ENCODE measurements at regions not wholly inside any gene's neighbourhood (a gene's known extent, or its start where the extent isn't known, plus 50 kb on each side); places are given as distances from the start of the nearest gene placed in this dataset.

- H3K4me3 Mint-ChIP-seq, result no peak overlapping the region
These were observed 233.7 kb downstream of the SHQ1 start for GRCh38 chr3:72614394-72615074.

More at GRCh38 chr3:72614394-72615074, 233.7 kb downstream of the SHQ1 start:
- H4K20me1 ChIP-seq (replicated peaks; ENCODE audit: insufficient read depth), result no peaks in the 10 kb centered on the region
- no peaks in the 10 kb centered on the region for H3F3A ChIP-seq (replicated peaks; ENCODE audit: low read depth)
- H3K4me2 ChIP-seq, result no peak overlapping the region
- no peak for TF ChIP-seq CREB1 (CRISPR knock-in tag; IDR thresholded peaks at IDR 0.05; ENCODE audit: low read depth)
- TF ChIP-seq REST (IDR thresholded peaks at IDR 0.05; ENCODE audit: unreplicated experiment), result no peak
- no peak for TF ChIP-seq ETS1 (IDR thresholded peaks at IDR 0.05)
- no peak for TF ChIP-seq EZH2phosphoT487 (IDR thresholded peaks at IDR 0.05; ENCODE audit: unreplicated experiment)
- TF ChIP-seq CTCF (conservative IDR thresholded peaks at IDR 0.05; ENCODE audit: low read depth in 2 of 2), result no peak
- TF ChIP-seq ZNF331 (CRISPR knock-in tag; IDR thresholded peaks at IDR 0.05; ENCODE audit: low read depth), result no peak
- TF ChIP-seq EZH2 (IDR thresholded peaks at IDR 0.05; ENCODE audit: low read depth, unreplicated experiment), result no peak
- no peak for TF ChIP-seq JUNB (IDR thresholded peaks at IDR 0.05; ENCODE audit: unreplicated experiment)
- no peak for TF ChIP-seq ZNF114 (CRISPR knock-in tag; IDR thresholded peaks at IDR 0.05)
- no peak for TF ChIP-seq STAT1 (IDR thresholded peaks at IDR 0.05; ENCODE audit: unreplicated experiment)
- TF ChIP-seq ZNF462 (CRISPR knock-in tag; IDR thresholded peaks at IDR 0.05), result no peak
- H3K4me1 Mint-ChIP-seq, result peaks cover 5% of the 10 kb centered on the region; the same call in 1 of the 3 replicates
- no peaks in the 10 kb centered on the region for H3K79me2 ChIP-seq (replicated peaks; ENCODE audit: insufficient read depth)
- no peaks in the 10 kb centered on the region for H3K27me3 Mint-ChIP-seq (ENCODE audit: insufficient read depth, low read depth, poor library complexity)
- H3K9me2 ChIP-seq (ENCODE audit: insufficient read depth), result peaks cover 5% of the 10 kb centered on the region; the same call in 1 of the 2 replicates
- ATAC-seq (no peak), DNase-seq (ENCODE audit: low spot score) (no peak)
- peak overlapping the region; percentile 66; the same call in 1 of the 2 replicates for H2AFZ ChIP-seq
- no peak overlapping the region for H3K27ac ChIP-seq (ENCODE audit: low read depth)
- H3K4me1 ChIP-seq (ENCODE audit: insufficient read depth), result no peaks in the 10 kb centered on the region
- no peaks in the 10 kb centered on the region for H3K9me3 Mint-ChIP-seq
- H3K27ac Mint-ChIP-seq, result no peak overlapping the region
- H3K36me3 Mint-ChIP-seq (ENCODE audit: low read depth), result no peaks in the 10 kb centered on the region
- H3K4me3 ChIP-seq, result no peak overlapping the region
- H3K27me3 ChIP-seq (ENCODE audit: insufficient read depth), result no peaks in the 10 kb centered on the region
- no peaks in the 10 kb centered on the region for H3K36me3 ChIP-seq (ENCODE audit: insufficient read depth)
